Renal cortical epithelial cell (primary cell): ENCODE measurements at regions not wholly inside any gene's neighbourhood (a gene's known extent, or its start where the extent isn't known, plus 50 kb on each side); places are given as distances from the start of the nearest gene placed in this dataset.
"Not testable (repeated sequence)": the region's sequence is repeated elsewhere in the genome, so short reads cannot be mapped to it uniquely, and the experiment has no call there.

ENCODE experiments used
- DNase-seq: peaks from one replicate; pipeline ENCODE4 v3.0.0-alpha.2; 2011; ENCODE audit warnings: low read depth

- DNase-seq: peak; percentile 80
Observed at GRCh38 chr6:139973669-139974344, 599.4 kb upstream of the CITED2 start.

GRCh38 chr6:139972116-139972515, 597.7 kb upstream of the CITED2 start:
- DNase-seq: no peak

DNA sequence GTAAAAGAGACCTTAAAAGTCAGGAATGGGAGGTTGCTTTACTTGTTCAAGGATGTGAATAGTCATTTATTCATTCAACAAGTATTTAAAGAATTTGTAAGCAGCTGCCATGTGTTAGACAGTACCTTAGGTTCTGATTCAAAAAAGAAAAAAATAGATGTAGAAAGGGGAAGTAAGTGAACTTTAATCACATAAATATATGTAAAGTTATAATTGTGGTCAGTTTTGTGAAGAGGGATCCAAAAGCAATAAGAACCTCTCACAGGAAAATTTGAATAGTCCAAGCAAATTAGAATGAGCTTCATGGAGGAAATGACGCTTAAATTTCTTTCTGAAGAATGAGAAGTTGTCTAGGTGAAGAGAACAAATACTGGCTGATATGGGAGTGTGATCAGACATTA, 596.1 kb upstream of the CITED2 start:
- peak; percentile 80 for DNase-seq

DNA sequence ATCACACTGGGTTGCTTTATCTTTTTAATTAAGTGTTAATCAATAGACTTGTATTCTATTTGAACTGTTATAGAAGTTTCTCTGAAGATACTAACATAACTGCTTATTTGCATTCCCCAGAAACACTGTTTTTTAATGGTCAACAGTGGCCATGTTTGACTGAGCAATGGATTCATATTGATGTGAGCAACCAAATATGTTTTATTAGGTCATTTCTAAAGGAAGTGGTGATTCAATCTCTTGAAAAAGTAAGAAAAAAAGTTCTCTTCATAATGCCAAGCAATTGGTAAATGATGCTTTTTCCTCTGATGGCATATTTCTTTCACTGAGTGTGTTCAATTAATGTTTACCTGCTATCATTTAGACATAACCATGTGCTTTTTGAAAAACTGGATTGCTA, 593.0 kb upstream of the CITED2 start:
- DNase-seq: no peak

DNA sequence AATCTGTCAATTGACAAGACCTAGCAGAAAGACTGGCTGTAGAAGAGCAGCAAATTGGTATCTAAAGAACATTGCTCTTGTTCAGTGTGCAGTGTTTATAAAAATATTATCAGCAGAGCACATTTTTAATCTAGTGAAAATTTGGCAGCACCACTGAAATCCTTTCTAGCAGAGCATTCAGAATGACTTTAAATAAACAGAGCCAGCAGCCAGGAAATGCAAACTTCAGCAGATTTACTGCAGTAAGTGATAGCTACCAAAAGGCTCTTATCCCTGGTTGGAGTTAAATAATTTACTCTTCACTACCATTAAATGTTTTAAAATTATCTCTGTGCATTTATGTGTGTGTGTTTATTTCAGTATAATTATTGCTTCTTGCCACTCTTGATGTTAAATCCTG, 590.9 kb upstream of the CITED2 start:
- DNase-seq: no peak

- no peak for DNase-seq
Observed at GRCh38 chr6:139964737-139965136, 590.3 kb upstream of the CITED2 start.

- no peak for DNase-seq
Observed at GRCh38 chr6:139962654-139963347, 588.4 kb upstream of the CITED2 start.

DNA sequence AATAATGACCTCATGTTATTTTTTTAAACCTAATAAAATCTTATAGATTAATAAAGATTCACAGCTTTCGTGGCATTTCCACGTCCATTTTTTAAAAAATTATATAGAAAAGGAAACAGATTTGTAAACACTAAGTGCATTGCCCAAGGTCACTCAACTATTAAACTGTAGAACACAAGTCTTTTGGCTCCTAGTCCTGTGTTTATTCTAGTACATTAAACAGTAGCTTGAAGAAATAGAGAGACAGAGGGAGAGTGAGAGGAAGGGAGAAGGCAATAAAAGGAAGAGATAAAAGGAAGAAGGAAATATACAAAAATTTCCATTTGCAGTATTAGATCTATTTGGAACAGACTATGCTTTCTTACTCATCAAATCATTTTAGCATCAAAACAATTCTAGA, 586.7 kb upstream of the CITED2 start:
- DNase-seq: no peak

DNA sequence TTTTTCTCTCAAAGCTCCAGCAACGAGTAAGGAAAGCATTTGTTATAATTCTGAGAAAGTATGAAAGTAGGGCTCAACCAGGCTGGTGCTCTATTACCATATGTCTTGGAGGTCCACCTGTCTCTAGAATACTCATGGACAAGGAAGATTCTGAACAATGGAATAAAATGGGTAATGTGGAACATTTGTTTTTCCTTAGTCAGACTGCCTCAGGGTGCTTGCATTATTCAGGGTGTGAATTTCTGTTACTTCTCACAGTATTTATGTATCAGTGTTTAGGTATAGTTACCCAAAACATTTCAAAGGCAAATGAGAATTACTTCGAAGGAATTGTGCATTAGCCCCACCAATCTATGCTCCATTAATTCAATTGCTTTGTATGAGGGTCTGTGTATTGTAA, 586.2 kb upstream of the CITED2 start:
- DNase-seq: peak; percentile 67

- DNase-seq: no peak
Observed at GRCh38 chr6:139955366-139956155, 581.1 kb upstream of the CITED2 start.

- no peak for DNase-seq
Observed at GRCh38 chr6:139954463-139955071, 580.1 kb upstream of the CITED2 start.

DNA sequence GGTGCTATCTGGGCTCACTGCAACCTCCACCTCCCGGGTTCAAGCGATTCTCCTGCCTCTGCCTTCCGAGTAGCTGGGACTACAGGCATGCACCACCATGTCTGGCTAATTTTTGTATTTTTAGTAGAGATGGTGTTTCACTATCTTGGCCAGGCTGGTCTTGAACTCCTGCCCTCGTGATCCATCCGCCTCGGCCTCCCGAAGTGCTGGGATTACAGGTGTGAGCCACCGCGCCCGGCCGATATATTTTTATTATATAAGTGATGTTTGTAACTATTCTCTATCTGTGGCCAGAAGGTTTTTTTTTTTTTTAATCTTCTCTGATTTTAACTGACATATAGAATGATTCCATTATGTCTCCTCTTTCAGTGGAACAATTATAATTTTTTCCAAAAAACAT, 579.3 kb upstream of the CITED2 start:
- not testable (repeated sequence) for DNase-seq

DNA sequence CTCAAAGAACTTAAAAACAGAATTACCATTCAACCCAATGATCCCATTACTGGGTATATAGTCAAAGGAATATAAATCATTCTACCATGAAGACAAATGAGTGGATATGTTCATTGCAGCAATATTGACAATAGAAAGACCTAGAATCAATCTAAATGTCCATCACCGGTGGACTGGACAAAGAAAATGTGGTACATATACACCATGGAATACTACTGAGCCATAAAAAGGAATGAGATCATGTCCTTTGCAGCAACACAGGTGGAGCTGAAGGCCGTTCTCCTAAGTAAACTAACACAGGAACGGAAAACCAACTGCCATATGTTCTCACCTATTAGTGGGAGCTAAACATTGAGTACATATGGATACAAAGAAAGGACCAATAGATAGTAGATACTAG, 576.7 kb upstream of the CITED2 start:
- DNase-seq: no peak

DNA sequence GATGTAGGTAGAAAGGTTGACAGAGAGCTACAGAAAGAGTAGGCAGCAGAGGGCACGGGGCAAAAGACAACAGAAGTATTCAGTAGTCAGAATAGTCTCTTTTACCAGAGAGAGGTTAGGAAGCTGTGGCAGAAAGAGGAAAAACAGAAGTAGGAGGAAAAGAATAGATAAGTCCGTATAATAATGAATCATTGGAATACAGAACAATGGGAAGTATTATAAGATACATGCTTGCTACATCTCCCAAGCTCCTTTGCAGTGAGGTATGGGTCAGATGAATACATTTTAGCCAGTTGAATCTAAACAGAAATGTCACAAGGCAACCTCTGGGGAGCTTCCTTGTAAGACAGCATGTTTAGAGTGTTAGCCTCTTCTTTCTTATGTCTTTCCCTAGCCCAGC, 570.5 kb upstream of the CITED2 start:
- no peak for DNase-seq

DNA sequence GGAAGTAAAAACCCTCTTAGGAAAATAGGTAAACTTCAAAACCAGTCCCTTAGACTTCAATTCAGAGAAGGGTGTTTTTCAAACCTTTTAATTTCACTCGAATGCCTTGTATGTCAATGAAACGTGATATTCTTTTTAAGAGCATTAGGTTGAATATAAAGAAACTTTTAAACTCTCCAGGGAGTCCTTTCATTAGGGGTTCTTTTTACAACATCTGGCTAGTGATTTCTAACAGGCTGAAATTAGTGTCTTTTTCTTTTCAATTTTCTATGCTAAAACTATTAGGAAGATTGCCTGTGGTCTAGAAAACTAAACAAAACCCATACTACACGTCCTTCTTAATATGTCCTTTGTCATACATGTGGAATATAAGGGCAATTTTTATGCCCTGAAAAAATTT, 569.7 kb upstream of the CITED2 start:
- no peak for DNase-seq

DNA sequence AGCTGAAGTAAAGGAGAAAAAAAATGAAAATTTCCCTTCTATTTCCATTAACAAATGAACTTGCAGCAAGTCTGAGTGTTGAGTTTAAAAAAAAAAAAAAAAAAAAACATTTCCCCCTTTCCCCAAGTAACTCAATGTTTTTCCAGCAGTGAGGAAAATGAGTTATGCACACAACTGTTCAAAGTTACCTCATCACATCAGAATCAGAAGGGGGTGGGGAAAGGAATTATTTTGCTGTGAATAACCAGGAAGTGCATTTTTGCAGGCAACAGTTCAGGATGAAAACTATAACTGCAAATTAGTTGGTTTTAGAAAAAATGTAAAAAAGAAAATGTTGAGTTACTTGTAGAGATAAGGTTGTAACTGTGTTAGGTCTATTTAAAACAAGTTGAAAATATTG, 568.9 kb upstream of the CITED2 start:
- DNase-seq: peak; percentile 95

DNA sequence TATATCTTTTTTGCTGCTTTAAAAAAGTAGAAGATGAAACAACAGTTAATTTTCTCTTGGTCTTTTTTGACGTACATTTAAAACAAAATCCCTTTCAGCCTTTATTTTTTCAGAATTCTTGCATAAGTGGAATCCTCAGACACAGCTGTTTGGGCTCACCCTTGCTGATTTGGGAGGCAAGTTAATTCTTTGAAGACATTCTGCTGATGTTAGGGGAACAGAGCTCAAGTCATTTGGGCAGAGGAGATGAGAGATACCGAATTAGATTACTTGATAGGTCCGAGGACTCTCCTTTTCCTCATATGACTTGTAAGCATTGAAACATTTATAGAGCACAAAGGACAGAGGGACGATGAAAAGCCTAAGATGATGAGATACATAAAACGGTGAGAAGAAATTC, 567.9 kb upstream of the CITED2 start:
- DNase-seq: no peak

DNA sequence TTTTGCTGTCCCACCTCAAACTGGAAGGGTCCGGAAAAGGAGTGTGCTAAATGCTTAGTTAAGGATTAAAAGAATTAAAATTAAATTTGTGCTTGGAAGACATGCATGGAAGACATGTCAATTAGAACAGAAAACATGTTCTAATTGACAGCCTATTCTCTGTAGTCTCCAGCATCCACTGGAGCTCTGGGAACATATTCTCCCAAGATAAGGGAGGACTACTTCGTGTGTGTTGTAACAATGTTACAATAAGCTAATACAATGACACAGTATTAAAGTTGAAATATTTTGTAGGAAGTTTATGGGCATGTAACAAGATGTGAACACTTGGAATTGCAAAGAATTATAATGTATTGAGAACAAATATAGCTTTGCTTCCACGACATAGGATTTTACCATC, 567.4 kb upstream of the CITED2 start:
- DNase-seq: no peak

DNA sequence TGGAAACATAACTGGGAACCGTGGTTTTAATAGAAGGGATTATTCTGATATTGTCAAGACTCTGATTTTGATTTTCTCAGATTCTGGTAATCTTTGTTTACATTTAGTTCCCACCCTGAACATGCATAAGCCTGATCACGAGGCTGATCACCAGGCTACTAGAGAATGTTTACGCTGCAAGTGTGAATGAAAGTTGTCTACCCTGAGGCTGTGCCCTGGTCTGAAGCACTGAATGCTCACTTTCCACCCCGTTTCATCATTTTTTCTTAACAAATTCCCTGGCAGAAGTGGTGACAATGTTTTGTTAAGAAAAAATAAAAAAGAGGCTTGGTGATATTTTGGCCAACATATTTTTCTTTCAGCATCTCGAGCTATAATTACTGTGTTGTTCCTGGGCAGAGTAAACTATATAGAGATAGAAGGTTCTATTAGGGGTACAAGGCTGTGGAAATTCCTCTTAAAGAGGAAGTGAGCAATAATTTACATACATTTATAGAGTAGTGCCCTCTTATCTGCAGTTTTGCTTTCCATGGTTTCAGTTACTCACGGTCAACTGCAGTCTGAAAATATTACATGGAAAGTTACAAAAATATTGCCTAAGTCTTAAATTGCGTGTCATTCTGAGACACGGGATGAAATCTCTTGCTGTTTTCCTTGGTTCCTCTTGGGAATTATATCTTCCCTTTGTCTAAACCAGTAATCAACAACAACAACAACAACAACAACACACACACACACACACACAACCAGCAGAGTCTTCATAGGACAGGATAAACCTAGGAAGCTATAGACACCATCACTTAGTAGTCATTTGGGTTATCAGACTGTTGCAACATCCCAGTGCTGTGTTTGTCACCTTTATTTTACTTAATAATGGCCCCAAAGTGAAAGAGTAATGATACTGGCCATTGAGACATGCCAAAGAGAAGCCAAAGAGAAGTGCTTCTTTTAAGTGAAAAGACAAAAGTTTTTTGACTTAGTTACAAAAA, 566.6 kb upstream of the CITED2 start:
- no peak for DNase-seq

- no peak for DNase-seq
Observed at GRCh38 chr6:139939189-139939979, 564.9 kb upstream of the CITED2 start.
